ENCODE measurements at regions not wholly inside any gene's neighbourhood (a gene's known extent, or its start where the extent isn't known, plus 50 kb on each side); places are given as distances from the start of the nearest gene placed in this dataset.

DNA sequence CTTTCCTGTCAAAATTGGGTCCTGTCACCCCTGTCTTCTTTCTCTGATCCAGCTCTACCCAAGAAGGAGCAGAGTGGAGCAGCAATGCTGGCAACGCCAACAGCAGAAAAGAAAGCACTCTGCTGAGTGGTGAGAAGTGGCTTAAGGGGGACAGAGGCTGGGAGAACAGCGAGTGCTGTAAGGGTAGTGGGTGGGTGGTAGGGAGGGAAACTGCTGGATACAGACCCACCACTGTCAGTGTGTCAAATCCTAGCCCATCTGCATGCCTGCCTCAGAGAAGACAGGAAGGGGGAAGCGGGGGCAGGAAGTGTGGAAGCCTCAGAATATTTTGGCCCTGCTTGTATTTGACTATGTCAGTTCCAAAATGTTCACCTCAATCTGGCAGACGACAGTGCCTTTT is 170.4 kb upstream of the MAST4 start:
- no peaks in the 10 kb centered on the region for H3K36me3 ChIP-seq (ENCODE audit: control insufficient read depth in 2 of 2, insufficient read depth in 1 of 2, low read length in 2 of 2)
- no peaks in the 10 kb centered on the region for H3K9me3 ChIP-seq (ENCODE audit: control insufficient read depth, insufficient read depth, low read depth, low read length)
- no peak overlapping the region for H3K27ac ChIP-seq (ENCODE audit: extremely low read depth, low read depth, low read length)
- H3K4me3 ChIP-seq (ENCODE audit: low read depth, low read length): no peak overlapping the region
- TF ChIP-seq, protein P1, sequence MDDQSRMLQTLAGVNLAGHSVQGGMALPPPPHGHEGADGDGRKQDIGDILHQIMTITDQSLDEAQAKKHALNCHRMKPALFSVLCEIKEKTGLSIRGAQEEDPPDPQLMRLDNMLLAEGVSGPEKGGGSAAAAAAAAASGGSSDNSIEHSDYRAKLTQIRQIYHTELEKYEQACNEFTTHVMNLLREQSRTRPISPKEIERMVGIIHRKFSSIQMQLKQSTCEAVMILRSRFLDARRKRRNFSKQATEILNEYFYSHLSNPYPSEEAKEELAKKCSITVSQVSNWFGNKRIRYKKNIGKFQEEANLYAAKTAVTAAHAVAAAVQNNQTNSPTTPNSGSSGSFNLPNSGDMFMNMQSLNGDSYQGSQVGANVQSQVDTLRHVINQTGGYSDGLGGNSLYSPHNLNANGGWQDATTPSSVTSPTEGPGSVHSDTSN (CRISPR knock-in tag; IDR thresholded peaks at IDR 0.05): no peak
- no peak for TF ChIP-seq ZBTB20 (tag by site-specific recombination; IDR thresholded peaks at IDR 0.05)
- no peak for TF ChIP-seq SP7 (tag by site-specific recombination; IDR thresholded peaks at IDR 0.05)
- TF ChIP-seq GLI2 (tag by site-specific recombination; IDR thresholded peaks at IDR 0.05; ENCODE audit: borderline replicate concordance, low read depth): no peak
- no peak for TF ChIP-seq WT1 (tag by site-specific recombination; IDR thresholded peaks at IDR 0.05)
- TF ChIP-seq ZNF660 (tag by site-specific recombination; IDR thresholded peaks at IDR 0.05): no peak
- TF ChIP-seq ZNF26 (tag by site-specific recombination; IDR thresholded peaks at IDR 0.05): no peak
- H3K4me1 ChIP-seq (ENCODE audit: control insufficient read depth, insufficient read depth, low read length): no peaks in the 10 kb centered on the region
- POLR2A ChIA-PET: no interaction called here
- CTCF ChIA-PET: no interaction called here

GRCh38 chr5:66426259-66427138 is 169.7 kb upstream of the MAST4 start:
- Histone ChIP-seq H3K27ac (ENCODE audit: extremely low read depth, low read depth, low read length) (no peak overlapping the region), H3K4me3 (ENCODE audit: low read depth, low read length) (no peak overlapping the region), H3K4me1 (ENCODE audit: control insufficient read depth, insufficient read depth, low read length) (no peaks in the 10 kb centered on the region), H3K36me3 (ENCODE audit: control insufficient read depth in 2 of 2, insufficient read depth in 1 of 2, low read length in 2 of 2) (no peaks in the 10 kb centered on the region), H3K9me3 (ENCODE audit: control insufficient read depth, insufficient read depth, low read depth, low read length) (no peaks in the 10 kb centered on the region)
- CTCF ChIA-PET: interaction anchor here (0.5 kb wide), 1 partner anchor 10 kb away, joined by 3 read pairs; no protein-coding TSS in a partner anchor
- no peak for TF ChIP-seq ZNF776 (tag by site-specific recombination; IDR thresholded peaks at IDR 0.05; ENCODE audit: borderline replicate concordance)
- no peak for TF ChIP-seq ZBTB7A (tag by site-specific recombination; IDR thresholded peaks at IDR 0.05; ENCODE audit: low read depth)
- TF ChIP-seq OVOL3 (tag by site-specific recombination; IDR thresholded peaks at IDR 0.05): no peak
- no peak for TF ChIP-seq KLF1 (tag by site-specific recombination; IDR thresholded peaks at IDR 0.05)
- no peak for TF ChIP-seq KLF7 (tag by site-specific recombination; IDR thresholded peaks at IDR 0.05; ENCODE audit: borderline replicate concordance)
- no peak for TF ChIP-seq ZBTB21 (tag by site-specific recombination; IDR thresholded peaks at IDR 0.05)
- no peak for TF ChIP-seq ZNF175 (tag by site-specific recombination; IDR thresholded peaks at IDR 0.05)
- TF ChIP-seq ZBTB1 (tag by site-specific recombination; IDR thresholded peaks at IDR 0.05): no peak
- no peak for TF ChIP-seq ZNF133 (tag by site-specific recombination; IDR thresholded peaks at IDR 0.05)
- TF ChIP-seq ZNF132 (tag by site-specific recombination; IDR thresholded peaks at IDR 0.05; ENCODE audit: borderline replicate concordance): no peak
- no peak for TF ChIP-seq ZNF292 (tag by site-specific recombination; IDR thresholded peaks at IDR 0.05; ENCODE audit: borderline replicate concordance, low read depth)
- TF ChIP-seq IKZF3 (tag by site-specific recombination; IDR thresholded peaks at IDR 0.05): no peak
- TF ChIP-seq ZNF639 (tag by site-specific recombination; IDR thresholded peaks at IDR 0.05): no peak
- TF ChIP-seq YY2 (tag by site-specific recombination; IDR thresholded peaks at IDR 0.05): no peak
- POLR2A ChIA-PET: no interaction called here
